ENCODE measurements at regions not wholly inside any gene's neighbourhood (a gene's known extent, or its start where the extent isn't known, plus 50 kb on each side); places are given as distances from the start of the nearest gene placed in this dataset.

- H3K4me3 ChIP-seq (ENCODE audit: insufficient read length, low read depth): no peak overlapping the region
- DNase-seq (ENCODE audit: low read depth, low spot score): no peak
- H3K9me3 ChIP-seq (ENCODE audit: insufficient read depth, low read length): no peaks in the 10 kb centered on the region
- H3K4me1 ChIP-seq (ENCODE audit: insufficient read depth, insufficient read length): no peaks in the 10 kb centered on the region
- H3K9ac ChIP-seq (ENCODE audit: insufficient read length, low read depth): no peak overlapping the region
- H3K27me3 ChIP-seq (ENCODE audit: insufficient read depth, insufficient read length): no peaks in the 10 kb centered on the region
- no peaks in the 10 kb centered on the region for H3K36me3 ChIP-seq (ENCODE audit: insufficient read depth, insufficient read length, low read length)
- TF ChIP-seq SUZ12 (IDR thresholded peaks at IDR 0.05; ENCODE audit: extremely low read depth, insufficient read depth, insufficient read length) (no peak), YY1 (IDR thresholded peaks at IDR 0.05; ENCODE audit: insufficient read depth, insufficient read length) (no peak), ZNF274 (IDR thresholded peaks at IDR 0.05; ENCODE audit: low read depth, low read length) (no peak)
These were observed 62.4 kb upstream of the ZNF608 start for GRCh38 chr5:124808842-124809268.

GRCh38 chr5:124810396-124811006, 64.1 kb upstream of the ZNF608 start:
- Histone ChIP-seq H3K9me3 (ENCODE audit: insufficient read depth, low read length) (no peaks in the 10 kb centered on the region), H3K4me3 (ENCODE audit: insufficient read length, low read depth) (no peak overlapping the region), H3K9ac (ENCODE audit: insufficient read length, low read depth) (no peak overlapping the region), H3K36me3 (ENCODE audit: insufficient read depth, insufficient read length, low read length) (no peaks in the 10 kb centered on the region), H3K27me3 (ENCODE audit: insufficient read depth, insufficient read length) (no peaks in the 10 kb centered on the region), H3K4me1 (ENCODE audit: insufficient read depth, insufficient read length) (no peaks in the 10 kb centered on the region)
- DNase-seq (ENCODE audit: low read depth, low spot score): no peak
- no peak for TF ChIP-seq ZNF274 (IDR thresholded peaks at IDR 0.05; ENCODE audit: low read depth, low read length)
- no peak for TF ChIP-seq SUZ12 (IDR thresholded peaks at IDR 0.05; ENCODE audit: extremely low read depth, insufficient read depth, insufficient read length)
- TF ChIP-seq YY1 (IDR thresholded peaks at IDR 0.05; ENCODE audit: insufficient read depth, insufficient read length): no peak

- TF ChIP-seq YY1 (IDR thresholded peaks at IDR 0.05; ENCODE audit: insufficient read depth, insufficient read length) (no peak), SUZ12 (IDR thresholded peaks at IDR 0.05; ENCODE audit: extremely low read depth, insufficient read depth, insufficient read length) (no peak), ZNF274 (IDR thresholded peaks at IDR 0.05; ENCODE audit: low read depth, low read length) (no peak)
- DNase-seq (ENCODE audit: low read depth, low spot score): no peak
- H3K4me1 ChIP-seq (ENCODE audit: insufficient read depth, insufficient read length): no peaks in the 10 kb centered on the region
- no peak overlapping the region for H3K4me3 ChIP-seq (ENCODE audit: insufficient read length, low read depth)
- no peaks in the 10 kb centered on the region for H3K9me3 ChIP-seq (ENCODE audit: insufficient read depth, low read length)
- H3K36me3 ChIP-seq (ENCODE audit: insufficient read depth, insufficient read length, low read length): no peaks in the 10 kb centered on the region
- H3K9ac ChIP-seq (ENCODE audit: insufficient read length, low read depth): no peak overlapping the region
- H3K27me3 ChIP-seq (ENCODE audit: insufficient read depth, insufficient read length): no peaks in the 10 kb centered on the region
These were observed 66.4 kb upstream of the ZNF608 start for GRCh38 chr5:124812771-124813358.

- TF ChIP-seq ZNF274 (IDR thresholded peaks at IDR 0.05; ENCODE audit: low read depth, low read length) (no peak), SUZ12 (IDR thresholded peaks at IDR 0.05; ENCODE audit: extremely low read depth, insufficient read depth, insufficient read length) (no peak), YY1 (IDR thresholded peaks at IDR 0.05; ENCODE audit: insufficient read depth, insufficient read length) (no peak)
- Histone ChIP-seq H3K4me3 (ENCODE audit: insufficient read length, low read depth) (no peak overlapping the region), H3K4me1 (ENCODE audit: insufficient read depth, insufficient read length) (no peaks in the 10 kb centered on the region), H3K9me3 (ENCODE audit: insufficient read depth, low read length) (no peaks in the 10 kb centered on the region), H3K27me3 (ENCODE audit: insufficient read depth, insufficient read length) (no peaks in the 10 kb centered on the region), H3K36me3 (ENCODE audit: insufficient read depth, insufficient read length, low read length) (no peaks in the 10 kb centered on the region), H3K9ac (ENCODE audit: insufficient read length, low read depth) (no peak overlapping the region)
- no peak for DNase-seq (ENCODE audit: low read depth, low spot score)
These were observed 69.9 kb upstream of the ZNF608 start for GRCh38 chr5:124816381-124816780.

- no peak overlapping the region for H3K9ac ChIP-seq (ENCODE audit: insufficient read length, low read depth)
- no peak for DNase-seq (ENCODE audit: low read depth, low spot score)
- H3K4me3 ChIP-seq (ENCODE audit: insufficient read length, low read depth): no peak overlapping the region
- H3K27me3 ChIP-seq (ENCODE audit: insufficient read depth, insufficient read length): no peaks in the 10 kb centered on the region
- TF ChIP-seq ZNF274 (IDR thresholded peaks at IDR 0.05; ENCODE audit: low read depth, low read length) (no peak), YY1 (IDR thresholded peaks at IDR 0.05; ENCODE audit: insufficient read depth, insufficient read length) (no peak), SUZ12 (IDR thresholded peaks at IDR 0.05; ENCODE audit: extremely low read depth, insufficient read depth, insufficient read length) (no peak)
- H3K36me3 ChIP-seq (ENCODE audit: insufficient read depth, insufficient read length, low read length): no peaks in the 10 kb centered on the region
- H3K9me3 ChIP-seq (ENCODE audit: insufficient read depth, low read length): no peaks in the 10 kb centered on the region
- H3K4me1 ChIP-seq (ENCODE audit: insufficient read depth, insufficient read length): no peaks in the 10 kb centered on the region
These were observed 72.8 kb upstream of the ZNF608 start for GRCh38 chr5:124819201-124819600.

- TF ChIP-seq YY1 (IDR thresholded peaks at IDR 0.05; ENCODE audit: insufficient read depth, insufficient read length): no peak
- TF ChIP-seq SUZ12 (IDR thresholded peaks at IDR 0.05; ENCODE audit: extremely low read depth, insufficient read depth, insufficient read length): no peak
- no peak for TF ChIP-seq ZNF274 (IDR thresholded peaks at IDR 0.05; ENCODE audit: low read depth, low read length)
- H3K4me3 ChIP-seq (ENCODE audit: insufficient read length, low read depth): no peak overlapping the region
These were observed 76.2 kb upstream of the ZNF608 start for GRCh38 chr5:124822647-124823046.

GRCh38 chr5:124823380-124823779, 76.9 kb upstream of the ZNF608 start:
- H3K9me3 ChIP-seq (ENCODE audit: insufficient read depth, low read length): no peaks in the 10 kb centered on the region
- H3K4me1 ChIP-seq (ENCODE audit: insufficient read depth, insufficient read length): no peaks in the 10 kb centered on the region
- no peak overlapping the region for H3K9ac ChIP-seq (ENCODE audit: insufficient read length, low read depth)
- no peak for TF ChIP-seq ZNF274 (IDR thresholded peaks at IDR 0.05; ENCODE audit: low read depth, low read length)
- TF ChIP-seq YY1 (IDR thresholded peaks at IDR 0.05; ENCODE audit: insufficient read depth, insufficient read length): no peak
- TF ChIP-seq SUZ12 (IDR thresholded peaks at IDR 0.05; ENCODE audit: extremely low read depth, insufficient read depth, insufficient read length): no peak
- DNase-seq (ENCODE audit: low read depth, low spot score): no peak
- no peaks in the 10 kb centered on the region for H3K27me3 ChIP-seq (ENCODE audit: insufficient read depth, insufficient read length)
- no peak overlapping the region for H3K4me3 ChIP-seq (ENCODE audit: insufficient read length, low read depth)
- H3K36me3 ChIP-seq (ENCODE audit: insufficient read depth, insufficient read length, low read length): no peaks in the 10 kb centered on the region

More at GRCh38 chr5:124822647-124823046, 76.2 kb upstream of the ZNF608 start:
- H3K9ac ChIP-seq (ENCODE audit: insufficient read length, low read depth): no peak overlapping the region
- H3K27me3 ChIP-seq (ENCODE audit: insufficient read depth, insufficient read length): no peaks in the 10 kb centered on the region
- no peaks in the 10 kb centered on the region for H3K9me3 ChIP-seq (ENCODE audit: insufficient read depth, low read length)
- no peaks in the 10 kb centered on the region for H3K4me1 ChIP-seq (ENCODE audit: insufficient read depth, insufficient read length)
- DNase-seq (ENCODE audit: low read depth, low spot score): no peak
- H3K36me3 ChIP-seq (ENCODE audit: insufficient read depth, insufficient read length, low read length): no peaks in the 10 kb centered on the region
